Rectal smooth muscle tissue (tissue), 1 donor: ENCODE measurements at regions not wholly inside any gene's neighbourhood (a gene's known extent, or its start where the extent isn't known, plus 50 kb on each side); places are given as distances from the start of the nearest gene placed in this dataset.

Experiments used
- H3K27ac ChIP-seq: one replicate; pipeline ENCODE4 v1.7.0; 2013; ENCODE audit warnings: low read depth, low read length, inconsistent platforms
- H3K27me3 ChIP-seq: one replicate; pipeline ENCODE4 v1.7.0; 2013; ENCODE audit warnings: low read length; ENCODE audit not compliant: control insufficient read depth, insufficient read depth
- H3K36me3 ChIP-seq: one replicate; pipeline ENCODE4 v1.7.0; 2013; ENCODE audit warnings: low read length; ENCODE audit not compliant: control insufficient read depth, insufficient read depth
- H3K4me1 ChIP-seq: one replicate; pipeline ENCODE4 v1.7.0; 2013; ENCODE audit warnings: low read length; ENCODE audit not compliant: control insufficient read depth, insufficient read depth
- H3K4me3 ChIP-seq: one replicate; pipeline ENCODE4 v1.7.0; 2013; ENCODE audit warnings: low read length
- H3K9ac ChIP-seq: one replicate; pipeline ENCODE4 v1.7.0; 2013; ENCODE audit warnings: low read length

DNA sequence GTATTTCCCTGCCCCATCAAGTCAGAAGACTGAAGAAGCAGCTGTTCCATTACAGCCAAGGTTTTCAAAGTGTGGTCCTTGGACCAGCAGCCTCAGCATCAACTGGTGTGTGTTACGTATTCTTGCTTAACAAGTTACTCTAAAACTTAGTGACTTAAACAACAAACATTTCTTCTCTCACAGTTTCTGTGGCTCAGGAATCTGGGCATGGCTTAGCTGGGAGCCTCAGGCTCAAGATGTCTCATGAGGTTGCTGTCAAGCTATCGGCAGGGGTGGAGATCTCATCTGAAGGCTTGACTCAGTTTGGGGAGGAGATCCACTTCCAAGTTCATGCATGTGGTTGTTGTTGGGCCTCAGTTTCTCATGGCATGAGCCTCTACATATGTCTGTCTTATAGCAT is 174.5 kb downstream of the KTN1 start:
- no peaks in the 10 kb centered on the region for H3K36me3 ChIP-seq
- no peak overlapping the region for H3K4me3 ChIP-seq
- no peaks in the 10 kb centered on the region for H3K27me3 ChIP-seq
- no peak overlapping the region for H3K9ac ChIP-seq
- no peaks in the 10 kb centered on the region for H3K4me1 ChIP-seq
- H3K27ac ChIP-seq = no peak overlapping the region

DNA sequence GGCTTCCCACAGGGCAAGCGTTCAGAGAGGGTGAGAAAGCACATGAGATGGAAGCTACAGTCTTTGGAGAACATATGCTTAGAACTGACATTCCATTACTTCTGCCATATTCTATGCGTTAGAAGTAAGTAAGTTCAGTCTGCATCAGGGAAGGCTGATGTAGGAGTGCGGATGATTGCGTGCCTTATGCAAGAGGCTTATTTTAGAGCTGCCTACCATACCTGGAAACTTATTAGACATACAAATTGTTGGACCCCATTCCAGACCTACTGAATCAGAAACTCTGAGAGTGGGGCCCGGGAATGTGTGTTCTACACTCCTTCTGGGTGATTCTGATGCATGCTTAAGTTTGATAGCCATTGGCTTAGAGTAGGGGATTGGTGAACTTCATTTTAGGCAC is 174.9 kb downstream of the KTN1 start:
- Histone ChIP-seq H3K4me1 (no peaks in the 10 kb centered on the region), H3K9ac (no peak overlapping the region), H3K36me3 (no peaks in the 10 kb centered on the region), H3K4me3 (no peak overlapping the region), H3K27ac (no peak overlapping the region), H3K27me3 (no peaks in the 10 kb centered on the region)

DNA sequence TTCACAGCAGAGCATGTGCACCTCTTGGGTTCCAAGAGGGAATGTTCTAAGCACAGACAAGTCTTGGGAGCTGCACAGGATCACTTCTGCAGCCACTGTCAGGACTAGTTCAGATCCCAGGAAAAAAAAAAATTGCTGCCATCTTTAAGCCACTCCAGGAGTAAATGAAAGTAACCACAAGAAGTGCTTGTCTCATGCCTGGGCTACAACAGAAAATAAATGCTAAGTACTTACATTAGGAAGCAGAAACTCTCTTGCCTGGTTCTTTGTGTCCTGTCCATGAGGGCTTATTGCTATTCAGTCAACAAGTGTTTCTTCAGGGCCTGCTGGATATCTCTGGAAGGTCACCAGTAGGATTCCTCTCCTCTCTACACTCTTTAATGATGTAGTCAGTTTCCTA is 176.1 kb downstream of the KTN1 start:
- H3K4me1 ChIP-seq = no peaks in the 10 kb centered on the region
- H3K27ac ChIP-seq = no peak overlapping the region
- no peaks in the 10 kb centered on the region for H3K27me3 ChIP-seq
- no peak overlapping the region for H3K9ac ChIP-seq
- no peak overlapping the region for H3K4me3 ChIP-seq
- no peaks in the 10 kb centered on the region for H3K36me3 ChIP-seq

DNA sequence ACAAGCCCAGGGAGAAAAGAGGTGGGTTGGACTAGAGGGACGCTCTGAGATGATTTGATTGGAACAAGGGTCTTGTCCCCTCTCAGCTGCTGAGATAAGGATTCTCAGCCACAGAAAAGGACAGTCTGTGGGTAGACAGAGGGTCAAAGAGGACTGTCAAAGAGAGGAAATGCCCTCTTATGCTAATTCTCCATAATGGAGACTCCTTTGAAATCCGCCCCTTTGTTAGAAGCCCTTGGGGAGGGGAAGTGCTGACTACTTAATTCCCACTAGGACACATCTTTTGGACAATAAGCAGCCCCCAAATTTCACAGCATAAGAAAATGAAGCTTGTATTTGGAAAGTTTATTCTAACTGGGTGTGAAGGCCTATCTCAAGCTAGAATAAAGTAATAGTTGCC is 176.6 kb downstream of the KTN1 start:
- H3K36me3 ChIP-seq = no peaks in the 10 kb centered on the region
- no peak overlapping the region for H3K9ac ChIP-seq
- H3K27ac ChIP-seq = no peak overlapping the region
- no peaks in the 10 kb centered on the region for H3K27me3 ChIP-seq
- H3K4me1 ChIP-seq = no peaks in the 10 kb centered on the region
- no peak overlapping the region for H3K4me3 ChIP-seq

DNA sequence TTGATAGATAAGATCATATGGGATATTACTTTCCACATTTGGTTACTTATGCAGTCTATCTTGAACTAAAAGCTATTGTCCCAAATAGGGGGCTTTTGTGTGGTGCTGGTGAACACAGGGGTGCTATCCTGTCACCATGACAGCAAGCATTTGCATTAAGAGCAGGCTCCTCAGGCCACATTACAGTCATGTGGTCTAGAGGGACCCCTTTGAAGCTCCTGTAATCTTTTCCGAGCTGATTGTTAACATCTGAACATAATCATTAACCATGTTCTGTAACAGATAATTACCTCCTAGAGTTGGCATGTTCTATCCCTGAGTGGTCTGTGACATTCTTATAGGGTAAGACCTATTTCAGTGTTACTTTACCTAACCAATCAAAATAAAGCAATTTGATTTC is 178.8 kb downstream of the KTN1 start:
- Histone ChIP-seq H3K9ac (no peak overlapping the region), H3K27ac (no peak overlapping the region), H3K27me3 (no peaks in the 10 kb centered on the region), H3K36me3 (no peaks in the 10 kb centered on the region), H3K4me1 (no peaks in the 10 kb centered on the region), H3K4me3 (no peak overlapping the region)

DNA sequence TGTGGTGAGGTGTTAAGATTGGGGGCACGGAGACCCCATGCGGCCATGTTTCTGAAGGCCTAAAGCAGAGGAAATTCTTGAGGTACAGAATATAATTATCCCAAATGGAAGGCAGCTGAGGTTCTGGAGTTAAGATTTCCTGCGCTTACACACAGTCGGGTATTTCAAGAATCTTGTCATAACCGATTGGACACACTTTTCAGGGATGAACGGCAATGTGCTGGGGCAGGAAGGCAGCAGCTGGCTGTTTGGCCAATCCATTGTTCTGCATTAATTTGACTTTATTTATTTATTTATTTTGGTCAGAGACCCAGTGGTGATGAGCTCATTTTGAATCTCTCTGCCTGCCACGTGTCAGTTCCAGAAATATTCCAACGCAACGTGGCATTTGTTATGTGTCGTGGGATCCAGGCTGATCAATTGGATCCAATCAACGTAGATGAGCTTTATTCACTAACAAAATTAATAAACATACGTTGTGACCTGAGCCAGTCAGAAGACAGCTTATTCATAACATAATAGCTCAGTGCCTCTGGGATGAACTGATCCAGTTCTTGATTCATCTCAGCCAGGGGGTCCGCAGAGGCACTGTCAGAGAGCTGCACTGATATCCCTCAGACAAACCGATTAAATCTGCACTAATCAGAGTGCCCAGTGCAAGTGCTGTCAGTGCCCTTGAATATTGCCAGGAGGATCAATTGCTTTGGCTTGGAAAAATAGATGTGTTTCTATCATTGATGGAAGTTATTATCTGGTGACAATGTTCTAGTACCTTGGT is 181.0 kb downstream of the KTN1 start:
- Histone ChIP-seq H3K4me3 (no peak overlapping the region), H3K27ac (no peak overlapping the region), H3K9ac (no peak overlapping the region), H3K36me3 (no peaks in the 10 kb centered on the region), H3K27me3 (no peaks in the 10 kb centered on the region), H3K4me1 (no peaks in the 10 kb centered on the region)

DNA sequence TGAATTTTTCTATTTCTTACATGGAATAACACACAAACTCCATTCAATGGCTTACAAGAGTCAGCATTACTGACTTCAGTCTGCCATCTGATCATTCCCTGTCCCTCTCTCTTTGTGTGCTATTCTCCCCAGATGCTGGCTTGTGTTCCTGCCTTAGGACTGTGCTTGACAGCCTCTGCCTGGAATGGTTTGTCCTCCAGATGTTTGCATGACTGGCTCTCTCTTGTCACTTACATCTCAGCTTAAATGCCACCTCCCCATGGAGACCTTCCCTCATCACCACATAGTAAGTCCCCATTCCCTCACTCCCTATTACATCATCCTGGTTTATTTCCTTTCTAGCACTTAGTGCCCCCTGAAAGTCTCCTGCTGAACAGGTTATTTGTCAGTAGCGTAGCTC is 181.6 kb downstream of the KTN1 start:
- H3K36me3 ChIP-seq = no peaks in the 10 kb centered on the region
- H3K27me3 ChIP-seq = no peaks in the 10 kb centered on the region
- H3K9ac ChIP-seq = no peak overlapping the region
- H3K4me3 ChIP-seq = no peak overlapping the region
- no peaks in the 10 kb centered on the region for H3K4me1 ChIP-seq
- no peak overlapping the region for H3K27ac ChIP-seq

DNA sequence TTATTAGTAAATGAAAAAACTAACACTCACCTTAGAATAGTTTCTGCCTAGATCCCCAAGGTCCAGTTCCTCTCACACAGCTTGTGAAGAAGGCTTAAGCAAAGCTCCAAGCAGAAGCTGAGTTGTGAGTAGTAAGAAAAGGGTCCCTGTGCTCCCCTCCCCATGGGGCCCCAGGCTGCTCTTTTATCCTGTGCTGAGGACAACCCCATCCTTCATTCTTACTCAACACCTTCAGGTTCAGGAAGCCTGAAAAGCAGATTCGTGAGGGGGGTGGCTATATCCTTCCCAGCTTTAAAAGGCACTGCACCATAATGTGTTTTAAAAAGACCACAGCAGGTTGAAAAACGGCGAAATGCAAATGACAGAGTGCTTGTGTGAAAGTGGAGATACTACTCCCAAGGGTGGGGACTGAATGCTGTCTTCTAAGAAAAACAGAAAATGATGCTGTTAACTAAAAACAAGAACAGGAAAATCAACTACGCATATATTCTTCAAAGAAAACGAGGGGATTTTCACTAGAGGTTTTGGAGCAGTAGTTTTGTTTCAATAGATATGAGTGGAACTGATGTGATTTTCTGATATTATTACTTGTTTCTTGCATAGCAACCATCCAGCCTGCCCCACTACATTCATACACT is 182.7 kb downstream of the KTN1 start:
- H3K27me3 ChIP-seq = no peaks in the 10 kb centered on the region
- no peak overlapping the region for H3K4me3 ChIP-seq
- H3K36me3 ChIP-seq = no peaks in the 10 kb centered on the region
- H3K9ac ChIP-seq = no peak overlapping the region
- H3K27ac ChIP-seq = no peak overlapping the region
- H3K4me1 ChIP-seq = no peaks in the 10 kb centered on the region

DNA sequence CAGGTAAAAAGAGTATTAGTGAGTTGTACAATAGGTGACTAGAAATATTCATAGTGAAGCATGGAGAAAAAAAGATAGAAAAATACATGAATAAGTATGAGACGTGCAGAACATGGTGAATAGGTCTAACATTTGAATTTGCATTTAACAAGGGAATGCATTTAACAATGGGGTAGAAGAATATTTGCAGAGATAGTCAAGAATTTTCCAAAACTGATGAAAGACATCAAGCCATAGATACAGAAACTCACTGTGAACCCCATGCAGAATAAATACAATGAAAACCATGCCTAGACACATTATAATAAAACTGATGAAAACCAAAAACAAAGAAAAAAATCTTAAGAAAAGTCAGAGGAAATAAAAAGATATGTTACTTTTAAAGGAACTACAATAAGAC is 184.8 kb downstream of the KTN1 start:
- Histone ChIP-seq H3K27me3 (no peaks in the 10 kb centered on the region), H3K4me3 (no peak overlapping the region), H3K9ac (no peak overlapping the region), H3K36me3 (no peaks in the 10 kb centered on the region), H3K4me1 (no peaks in the 10 kb centered on the region), H3K27ac (no peak overlapping the region)

DNA sequence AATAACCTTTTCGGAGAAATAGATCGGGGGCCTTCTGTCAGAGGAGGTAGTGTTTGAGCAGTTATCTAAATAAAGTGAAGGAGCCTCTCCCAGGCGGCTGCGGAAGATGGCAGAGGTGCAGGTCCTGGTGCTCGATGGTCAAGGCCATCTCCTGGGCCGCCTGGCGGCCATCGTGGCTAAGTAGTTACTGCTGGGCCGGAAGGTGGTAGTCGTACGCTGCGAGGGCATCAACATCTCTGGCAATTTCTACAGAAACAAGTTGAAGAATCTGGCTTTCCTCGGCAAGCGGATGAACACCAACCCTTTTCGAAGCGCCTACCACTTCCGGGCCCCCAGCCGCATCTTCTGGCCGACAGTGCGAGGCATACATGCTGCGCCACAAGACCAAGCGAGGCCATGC is 186.1 kb downstream of the KTN1 start:
- Histone ChIP-seq H3K4me1 (no peaks in the 10 kb centered on the region), H3K36me3 (no peaks in the 10 kb centered on the region), H3K9ac (no peak overlapping the region), H3K27ac (no peak overlapping the region), H3K4me3 (no peak overlapping the region), H3K27me3 (no peaks in the 10 kb centered on the region)

DNA sequence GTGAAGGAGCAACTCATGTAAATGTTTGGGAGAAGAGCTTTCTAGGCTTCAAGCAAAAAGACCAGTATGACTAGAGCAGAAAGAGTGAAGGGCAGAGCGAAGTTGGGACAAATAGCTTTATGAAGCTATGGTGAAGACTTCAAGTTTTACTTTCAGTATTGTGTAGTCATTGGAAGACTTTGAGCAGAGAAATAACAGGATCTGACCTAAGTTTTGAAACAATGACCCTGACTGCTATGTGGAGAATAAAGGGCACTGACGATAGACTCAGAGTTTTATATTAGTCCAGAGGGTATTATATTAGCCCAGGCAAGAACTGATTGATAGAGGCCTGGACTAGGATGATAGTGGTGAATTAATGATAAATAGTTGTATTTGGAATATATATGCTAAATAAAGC is 187.3 kb downstream of the KTN1 start:
- Histone ChIP-seq H3K36me3 (no peaks in the 10 kb centered on the region), H3K4me1 (no peaks in the 10 kb centered on the region), H3K27ac (no peak overlapping the region), H3K9ac (no peak overlapping the region), H3K4me3 (no peak overlapping the region), H3K27me3 (no peaks in the 10 kb centered on the region)

DNA sequence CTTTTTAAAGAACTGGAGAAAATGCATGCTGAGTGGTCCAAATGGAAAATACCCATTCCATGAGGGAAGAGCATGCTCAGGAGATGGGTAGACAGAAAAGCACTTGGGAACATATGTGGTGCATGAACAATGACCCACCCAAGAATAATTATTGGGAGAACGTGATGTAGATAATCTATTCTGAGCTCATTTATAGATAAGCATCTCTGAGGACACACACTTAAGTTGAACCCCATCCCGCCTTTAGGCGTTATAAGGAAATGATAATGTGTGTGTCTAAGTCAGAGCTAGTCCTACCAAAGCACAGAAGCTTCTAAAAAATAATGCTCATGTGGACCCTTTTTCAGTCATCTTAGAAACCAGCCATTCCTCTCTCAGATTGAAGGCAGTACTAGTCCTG is 189.9 kb downstream of the KTN1 start:
- H3K4me3 ChIP-seq = no peak overlapping the region
- no peaks in the 10 kb centered on the region for H3K36me3 ChIP-seq
- H3K4me1 ChIP-seq = no peaks in the 10 kb centered on the region
- no peak overlapping the region for H3K27ac ChIP-seq
- H3K9ac ChIP-seq = no peak overlapping the region
- H3K27me3 ChIP-seq = no peaks in the 10 kb centered on the region
